Lower lobe of right lung (tissue), 2 donors: ENCODE measurements at regions not wholly inside any gene's neighbourhood (a gene's known extent, or its start where the extent isn't known, plus 50 kb on each side); places are given as distances from the start of the nearest gene placed in this dataset.

ENCODE experiments used
- ATAC-seq, 2 donors: fragments of 200-7000 bp; cut with Tn5 transposase; one replicate each; pipeline ENCODE4 v1.9.1; 2020 to 2022; ENCODE audit warnings: mild to moderate bottlenecking in 2 of 2, moderate library complexity in 2 of 2
- DNase-seq: peaks from one replicate; pipeline ENCODE4 v3.0.0-alpha.2; 2020
- H3K27ac ChIP-seq: fragments of 200-600 bp; one replicate; pipeline ENCODE4 v1.8.0; 2022
- H3K27me3 ChIP-seq: fragments of 200-600 bp; one replicate; pipeline ENCODE4 v1.8.0; 2022; ENCODE audit warnings: low read depth
- H3K36me3 ChIP-seq: fragments of 200-600 bp; one replicate; pipeline ENCODE4 v1.8.0; 2022; ENCODE audit warnings: mild to moderate bottlenecking
- H3K4me1 ChIP-seq: fragments of 200-600 bp; one replicate; pipeline ENCODE4 v1.8.0; 2022
- H3K4me3 ChIP-seq: fragments of 200-600 bp; one replicate; pipeline ENCODE4 v1.8.0; 2022; ENCODE audit warnings: mild to moderate bottlenecking
- H3K9me3 ChIP-seq: fragments of 200-600 bp; one replicate; pipeline ENCODE4 v1.8.0; 2022
- CTCF ChIP-seq: fragments of 200-600 bp; IDR thresholded peaks from one replicate; pipeline ENCODE4 v1.8.0; 2022; ENCODE audit warnings: antibody characterized with exemption, mild to moderate bottlenecking
- intact Hi-C: fragments of 100-400 bp; cut with DNase I; formaldehyde crosslinking; loops from one replicate; pipeline ENCODE4 v1.11.0; 2022
- donor health status: DM: no; HTN: yes; CAD: no; lungs with severe emphysema.

GRCh38 chr16:73369851-73370250, 321.9 kb upstream of the ZFHX3 start:
- Histone ChIP-seq H3K27ac (no peak overlapping the region), H3K36me3 (no peaks in the 10 kb centered on the region), H3K27me3 (peaks cover 4% of the 10 kb centered on the region), H3K4me3 (no peak overlapping the region), H3K4me1 (no peaks in the 10 kb centered on the region), H3K9me3 (no peaks in the 10 kb centered on the region)
- intact Hi-C loops: no loop called here
- no peak for TF ChIP-seq CTCF
- no peak for ATAC-seq
- DNase-seq: no peak

GRCh38 chr16:73368715-73369114, 320.8 kb upstream of the ZFHX3 start:
- intact Hi-C loops: no loop called here
- ATAC-seq: no peak
- DNase-seq: no peak

GRCh38 chr16:73365016-73365551, 317.2 kb upstream of the ZFHX3 start:
- peaks cover 6% of the 10 kb centered on the region for H3K27me3 ChIP-seq
- TF ChIP-seq CTCF: no peak
- no peak overlapping the region for H3K27ac ChIP-seq
- DNase-seq (no peak), ATAC-seq (no peak)
- no peaks in the 10 kb centered on the region for H3K9me3 ChIP-seq
- no peaks in the 10 kb centered on the region for H3K4me1 ChIP-seq
- no peaks in the 10 kb centered on the region for H3K36me3 ChIP-seq
- intact Hi-C loops: no loop called here
- no peak overlapping the region for H3K4me3 ChIP-seq

More at GRCh38 chr16:73368715-73369114, 320.8 kb upstream of the ZFHX3 start:
- Histone ChIP-seq H3K27me3 (peaks cover 6% of the 10 kb centered on the region), H3K36me3 (no peaks in the 10 kb centered on the region), H3K4me1 (no peaks in the 10 kb centered on the region), H3K9me3 (no peaks in the 10 kb centered on the region), H3K4me3 (no peak overlapping the region), H3K27ac (no peak overlapping the region)
- TF ChIP-seq CTCF: no peak

GRCh38 chr16:73364413-73364812, 316.5 kb upstream of the ZFHX3 start:
- H3K4me1 ChIP-seq: no peaks in the 10 kb centered on the region
- no peaks in the 10 kb centered on the region for H3K9me3 ChIP-seq
- intact Hi-C loops: no loop called here
- ATAC-seq (no peak), DNase-seq (no peak)
- TF ChIP-seq CTCF: no peak
- no peak overlapping the region for H3K27ac ChIP-seq
- peaks cover 6% of the 10 kb centered on the region for H3K27me3 ChIP-seq
- H3K4me3 ChIP-seq: no peak overlapping the region
- H3K36me3 ChIP-seq: no peaks in the 10 kb centered on the region

GRCh38 chr16:73361061-73361460, 313.1 kb upstream of the ZFHX3 start:
- intact Hi-C loops: no loop called here
- Histone ChIP-seq H3K4me3 (no peak overlapping the region), H3K4me1 (no peaks in the 10 kb centered on the region), H3K36me3 (no peaks in the 10 kb centered on the region), H3K9me3 (no peaks in the 10 kb centered on the region), H3K27ac (no peak overlapping the region), H3K27me3 (peaks cover 6% of the 10 kb centered on the region)
- no peak for TF ChIP-seq CTCF
- ATAC-seq (no peak), DNase-seq (no peak)
